MM.1S (cell line): ENCODE measurements at regions not wholly inside any gene's neighbourhood (a gene's known extent, or its start where the extent isn't known, plus 50 kb on each side); places are given as distances from the start of the nearest gene placed in this dataset.

Experiments
- EZH2 ChIP-seq: fragments of 300-600 bp; sonication (generic); optimal IDR thresholded peaks from 2 replicates; pipeline ENCODE3; 2017; ENCODE audit warnings: low read depth, mild to moderate bottlenecking, antibody characterized with exemption, low read length, mixed read lengths
- EZH2phosphoT487 ChIP-seq: fragments of 300-600 bp; sonication (generic); IDR thresholded peaks from 2 replicates; pipeline ENCODE4 v1.6.1; 2018; ENCODE audit warnings: antibody characterized with exemption, low read length
- TF ChIP-seq, protein P1 (sequence below): fragments of 300-600 bp; sonication (generic); IDR thresholded peaks from 2 replicates; pipeline ENCODE4 v1.5.1; 2016; ENCODE audit warnings: antibody characterized with exemption, low read length, mixed read lengths

DNA sequence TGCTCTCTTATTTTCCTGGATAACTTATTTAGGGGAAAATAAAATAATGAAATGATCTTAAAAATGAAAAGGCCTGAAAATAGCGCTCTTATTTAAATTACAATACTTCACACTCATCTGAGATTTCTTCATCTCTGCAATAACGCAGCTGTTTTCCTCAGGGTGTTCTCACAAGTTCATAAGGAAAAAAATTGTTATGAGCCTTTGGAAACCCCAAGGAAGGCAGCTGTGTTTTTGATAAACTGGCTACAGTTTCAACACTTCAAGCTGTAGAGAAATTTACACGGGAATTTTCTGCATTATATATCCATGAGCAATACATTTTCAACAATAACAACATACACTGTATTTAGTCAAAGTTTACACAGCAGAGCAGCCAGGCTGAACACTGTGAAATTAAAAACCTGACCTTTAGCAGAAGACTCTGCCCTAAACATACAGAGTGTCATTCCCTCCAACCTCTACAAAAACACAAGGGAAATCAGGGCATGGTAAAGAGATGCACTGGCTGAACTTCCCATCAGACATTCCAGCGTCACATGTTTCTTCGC lies 959.6 kb downstream of the SLC4A3 start:
- TF ChIP-seq, protein P1, sequence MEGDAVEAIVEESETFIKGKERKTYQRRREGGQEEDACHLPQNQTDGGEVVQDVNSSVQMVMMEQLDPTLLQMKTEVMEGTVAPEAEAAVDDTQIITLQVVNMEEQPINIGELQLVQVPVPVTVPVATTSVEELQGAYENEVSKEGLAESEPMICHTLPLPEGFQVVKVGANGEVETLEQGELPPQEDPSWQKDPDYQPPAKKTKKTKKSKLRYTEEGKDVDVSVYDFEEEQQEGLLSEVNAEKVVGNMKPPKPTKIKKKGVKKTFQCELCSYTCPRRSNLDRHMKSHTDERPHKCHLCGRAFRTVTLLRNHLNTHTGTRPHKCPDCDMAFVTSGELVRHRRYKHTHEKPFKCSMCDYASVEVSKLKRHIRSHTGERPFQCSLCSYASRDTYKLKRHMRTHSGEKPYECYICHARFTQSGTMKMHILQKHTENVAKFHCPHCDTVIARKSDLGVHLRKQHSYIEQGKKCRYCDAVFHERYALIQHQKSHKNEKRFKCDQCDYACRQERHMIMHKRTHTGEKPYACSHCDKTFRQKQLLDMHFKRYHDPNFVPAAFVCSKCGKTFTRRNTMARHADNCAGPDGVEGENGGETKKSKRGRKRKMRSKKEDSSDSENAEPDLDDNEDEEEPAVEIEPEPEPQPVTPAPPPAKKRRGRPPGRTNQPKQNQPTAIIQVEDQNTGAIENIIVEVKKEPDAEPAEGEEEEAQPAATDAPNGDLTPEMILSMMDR = no peak
- no peak for TF ChIP-seq EZH2
- TF ChIP-seq EZH2phosphoT487 = no peak
